Astrocyte (in vitro differentiated cells and primary cell): ENCODE measurements at regions not wholly inside any gene's neighbourhood (a gene's known extent, or its start where the extent isn't known, plus 50 kb on each side); places are given as distances from the start of the nearest gene placed in this dataset.

Experiments
- DNase-seq: peaks from one replicate; pipeline ENCODE4 v3.0.0-alpha.2; 2010; ENCODE audit warnings: low read depth
- FAIRE-seq: peaks from 2 replicates; lab custom pipeline; 2011; peaks lifted over from hg19 to GRCh38; lab: Jason Lieb, UNC
- H2AFZ ChIP-seq: 2 replicates; pipeline ENCODE4 v1.6.0; 2012; ENCODE audit warnings: low read depth, low read length, inconsistent platforms
- H3K27ac ChIP-seq: 2 replicates; pipeline ENCODE4 v1.5.1; 2011; ENCODE audit warnings: low read depth, low read length, inconsistent platforms
- H3K27me3 ChIP-seq: 2 replicates; pipeline ENCODE4 v1.6.0; 2011; ENCODE audit warnings: low read length, inconsistent platforms; ENCODE audit not compliant: insufficient read depth
- H3K36me3 ChIP-seq: 2 replicates; pipeline ENCODE4 v1.5.1; 2011; ENCODE audit warnings: low read length, inconsistent platforms; ENCODE audit not compliant: insufficient read depth
- H3K4me1 ChIP-seq: 2 replicates; pipeline ENCODE4 v1.5.1; 2011; ENCODE audit warnings: low read length, inconsistent platforms; ENCODE audit not compliant: insufficient read depth
- H3K4me2 ChIP-seq: 2 replicates; pipeline ENCODE4 v1.6.0; 2012; ENCODE audit warnings: low read length, inconsistent platforms
- H3K4me3 ChIP-seq: 2 replicates; pipeline ENCODE4 v1.5.1; 2011; ENCODE audit warnings: low read depth, mild to moderate bottlenecking, low read length, inconsistent platforms; ENCODE audit not compliant: insufficient read depth
- H3K79me2 ChIP-seq: 2 replicates; pipeline ENCODE4 v1.6.0; 2012; ENCODE audit warnings: mild to moderate bottlenecking, low read length, inconsistent platforms; ENCODE audit not compliant: insufficient read depth
- H3K9ac ChIP-seq: 2 replicates; pipeline ENCODE4 v1.6.0; 2012; ENCODE audit warnings: mild to moderate bottlenecking, low read length, inconsistent platforms
- H3K9me3 ChIP-seq: 2 replicates; pipeline ENCODE4 v1.5.1; 2012; ENCODE audit warnings: low read depth, mild to moderate bottlenecking, low read length, inconsistent platforms; ENCODE audit not compliant: insufficient read depth
- H4K20me1 ChIP-seq: 2 replicates; pipeline ENCODE4 v1.6.0; 2012; ENCODE audit warnings: low read length, inconsistent platforms; ENCODE audit not compliant: insufficient read depth
- H3K27ac Mint-ChIP-seq: one replicate; pipeline ENCODE4 v1.8.0; 2021; ENCODE audit warnings: mild to moderate bottlenecking, mixed read lengths; ENCODE audit not compliant: unreplicated experiment
- H3K27me3 Mint-ChIP-seq: one replicate; pipeline ENCODE4 v1.8.0; 2021; ENCODE audit warnings: low read depth, mixed read lengths; ENCODE audit not compliant: unreplicated experiment
- H3K36me3 Mint-ChIP-seq: one replicate; pipeline ENCODE4 v1.8.0; 2021; ENCODE audit warnings: low read depth, mixed read lengths; ENCODE audit not compliant: unreplicated experiment
- H3K4me1 Mint-ChIP-seq: one replicate; pipeline ENCODE4 v1.8.0; 2021; ENCODE audit warnings: low read depth, mixed read lengths; ENCODE audit not compliant: unreplicated experiment
- H3K4me3 Mint-ChIP-seq: one replicate; pipeline ENCODE4 v1.8.0; 2021; ENCODE audit warnings: mild to moderate bottlenecking, moderate library complexity, mixed read lengths; ENCODE audit not compliant: unreplicated experiment
- H3K9me3 Mint-ChIP-seq: one replicate; pipeline ENCODE4 v1.8.0; 2021; ENCODE audit warnings: mild to moderate bottlenecking, mixed read lengths; ENCODE audit not compliant: unreplicated experiment
- CTCF ChIP-seq: IDR thresholded peaks from 2 replicates; pipeline ENCODE4 v1.5.1; 2011; ENCODE audit warnings: low read depth, mild to moderate bottlenecking, inconsistent platforms, low read length, moderate library complexity; ENCODE audit not compliant: insufficient read depth
- EZH2 ChIP-seq: IDR thresholded peaks from 2 replicates; pipeline ENCODE4 v1.6.1; 2012; ENCODE audit warnings: mild to moderate bottlenecking, low read length, inconsistent platforms; ENCODE audit not compliant: insufficient read depth

GRCh38 chr9:81086416-81086815 lies 602.9 kb downstream of the TLE1 start:
- H3K4me1 ChIP-seq: peaks cover 17% of the 10 kb centered on the region
- H3K79me2 ChIP-seq: no peaks in the 10 kb centered on the region
- Mint-ChIP-seq H3K27me3 (no peaks in the 10 kb centered on the region), H3K36me3 (no peaks in the 10 kb centered on the region), H3K4me3 (no peak overlapping the region), H3K9me3 (no peaks in the 10 kb centered on the region), H3K27ac (no peak overlapping the region), H3K4me1 (peaks cover 13% of the 10 kb centered on the region)
- DNase-seq: no peak
- no peak for FAIRE-seq
- no peak overlapping the region for H3K4me3 ChIP-seq
- H3K9ac ChIP-seq: no peak overlapping the region
- no peaks in the 10 kb centered on the region for H3K36me3 ChIP-seq
- TF ChIP-seq EZH2 (no peak), CTCF (no peak)
- no peaks in the 10 kb centered on the region for H4K20me1 ChIP-seq
- H3K27ac ChIP-seq: no peak overlapping the region
- H3K4me2 ChIP-seq: no peak overlapping the region
- no peaks in the 10 kb centered on the region for H3K9me3 ChIP-seq
- no peak overlapping the region for H2AFZ ChIP-seq
- no peaks in the 10 kb centered on the region for H3K27me3 ChIP-seq

- H3K27ac ChIP-seq: peak overlapping the region; percentile 57
- no peaks in the 10 kb centered on the region for H4K20me1 ChIP-seq
- TF ChIP-seq EZH2 (no peak), CTCF (no peak)
- Mint-ChIP-seq H3K4me1 (peaks cover 13% of the 10 kb centered on the region), H3K9me3 (no peaks in the 10 kb centered on the region), H3K27me3 (no peaks in the 10 kb centered on the region), H3K27ac (no peak overlapping the region), H3K4me3 (no peak overlapping the region), H3K36me3 (no peaks in the 10 kb centered on the region)
- no peaks in the 10 kb centered on the region for H3K9me3 ChIP-seq
- no peaks in the 10 kb centered on the region for H3K79me2 ChIP-seq
- H3K4me1 ChIP-seq: peaks cover 17% of the 10 kb centered on the region
- H3K4me3 ChIP-seq: no peak overlapping the region
- H3K27me3 ChIP-seq: no peaks in the 10 kb centered on the region
- FAIRE-seq (no peak), DNase-seq (peak; percentile 90)
- no peaks in the 10 kb centered on the region for H3K36me3 ChIP-seq
- H2AFZ ChIP-seq: no peak overlapping the region
- peak overlapping the region; percentile 60 for H3K9ac ChIP-seq
- peak overlapping the region; percentile 61 for H3K4me2 ChIP-seq
These were observed 605.4 kb downstream of the TLE1 start for GRCh38 chr9:81083854-81084512.

GRCh38 chr9:81083067-81083466 lies 606.3 kb downstream of the TLE1 start:
- Mint-ChIP-seq H3K9me3 (no peaks in the 10 kb centered on the region), H3K4me1 (peaks cover 13% of the 10 kb centered on the region), H3K27me3 (no peaks in the 10 kb centered on the region), H3K36me3 (no peaks in the 10 kb centered on the region), H3K4me3 (no peak overlapping the region), H3K27ac (no peak overlapping the region)
- FAIRE-seq (no peak), DNase-seq (peak; percentile 14)
- H2AFZ ChIP-seq: no peak overlapping the region
- peaks cover 17% of the 10 kb centered on the region for H3K4me1 ChIP-seq
- H3K9ac ChIP-seq: peak overlapping the region; percentile 46
- H3K36me3 ChIP-seq: no peaks in the 10 kb centered on the region
- peak overlapping the region; percentile 1 for H3K4me2 ChIP-seq
- H3K27ac ChIP-seq: peak overlapping the region; percentile 35
- TF ChIP-seq CTCF: peak; percentile 15
- TF ChIP-seq EZH2: no peak
- H3K27me3 ChIP-seq: no peaks in the 10 kb centered on the region
- no peak overlapping the region for H3K4me3 ChIP-seq
- no peaks in the 10 kb centered on the region for H3K79me2 ChIP-seq
- H3K9me3 ChIP-seq: no peaks in the 10 kb centered on the region
- no peaks in the 10 kb centered on the region for H4K20me1 ChIP-seq
